Midbrain (tissue), 1 donor: ENCODE measurements at regions not wholly inside any gene's neighbourhood (a gene's known extent, or its start where the extent isn't known, plus 50 kb on each side); places are given as distances from the start of the nearest gene placed in this dataset.

Experiments used
- DNase-seq: peaks from one replicate; lab custom pipeline; 2025; lab: John Stamatoyannopoulos, UW

GRCh38 chr1:30514137-30514654, 209.2 kb downstream of the MATN1 start:
- DNase-seq, result no peak

GRCh38 chr1:30513396-30514136, 209.8 kb downstream of the MATN1 start:
- DNase-seq, result no peak

GRCh38 chr1:30512914-30513265, 210.5 kb downstream of the MATN1 start:
- DNase-seq, result no peak

DNA sequence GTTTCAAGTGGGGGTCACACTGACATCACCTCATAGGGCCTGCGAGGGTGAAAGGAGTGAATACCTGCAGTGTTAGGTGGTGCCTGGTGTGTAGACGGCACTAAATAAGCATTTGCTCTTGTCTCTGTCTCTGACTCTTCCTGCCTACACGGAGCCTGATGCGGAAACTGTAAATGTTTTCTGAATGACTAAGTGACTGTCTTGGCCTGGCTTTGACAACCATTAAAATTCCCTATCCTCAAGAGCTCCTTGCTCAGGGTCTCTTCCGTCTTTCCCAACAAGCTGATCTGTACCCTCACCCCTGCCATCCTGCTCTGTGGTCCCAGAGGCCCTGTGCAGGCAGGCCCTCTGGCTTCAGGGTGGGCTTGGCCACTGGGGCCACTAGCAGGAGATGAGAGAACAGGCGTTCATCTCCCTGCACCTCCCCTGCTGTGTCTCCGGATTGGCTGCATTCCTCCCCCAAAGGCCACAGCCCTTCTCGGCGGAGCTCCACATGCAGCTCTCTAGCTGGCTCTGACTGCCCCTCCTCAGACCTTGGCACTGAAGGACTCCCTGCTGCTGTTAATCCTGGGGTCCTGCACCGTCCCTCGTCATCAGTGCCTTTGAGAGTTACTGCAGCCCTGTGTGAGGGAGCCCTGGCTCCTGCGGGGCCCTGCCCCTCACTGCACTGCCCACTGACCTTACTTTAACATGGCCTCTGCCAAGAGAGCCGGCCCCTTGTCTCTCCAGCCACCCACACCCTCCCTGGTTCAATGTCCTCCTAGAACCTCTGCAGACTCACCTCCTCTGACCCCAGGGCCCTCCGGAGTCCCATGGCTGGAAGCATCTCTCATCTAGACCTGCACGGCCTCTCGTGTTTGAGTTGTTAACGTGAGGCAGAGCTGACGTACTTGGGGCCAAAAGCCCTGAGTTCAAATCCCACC, 211.1 kb downstream of the MATN1 start:
- DNase-seq, result no peak

- no peak for DNase-seq
These were observed 211.8 kb downstream of the MATN1 start for GRCh38 chr1:30511563-30511962.

DNA sequence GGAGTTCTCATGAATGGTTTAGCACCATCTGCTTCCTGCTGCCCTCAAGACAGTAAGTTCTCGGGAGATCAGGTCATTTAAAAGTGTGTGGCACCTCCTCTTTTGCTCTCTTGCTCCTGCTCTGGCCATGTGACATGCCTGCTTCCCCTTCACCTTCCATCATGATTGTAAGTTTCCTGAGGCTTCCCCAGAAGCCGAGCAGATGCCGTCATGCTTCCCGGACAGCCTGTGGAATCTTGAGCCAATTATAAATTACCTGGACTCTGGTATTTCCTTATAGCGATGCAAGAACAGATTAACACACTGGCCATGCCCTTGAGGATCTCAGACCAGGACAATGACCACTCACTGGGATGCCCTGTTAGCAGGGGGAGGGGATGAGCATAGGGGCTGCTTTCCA, 212.3 kb downstream of the MATN1 start:
- no peak for DNase-seq

- no peak for DNase-seq
These were observed 213.7 kb downstream of the MATN1 start for GRCh38 chr1:30509670-30510069.

DNA sequence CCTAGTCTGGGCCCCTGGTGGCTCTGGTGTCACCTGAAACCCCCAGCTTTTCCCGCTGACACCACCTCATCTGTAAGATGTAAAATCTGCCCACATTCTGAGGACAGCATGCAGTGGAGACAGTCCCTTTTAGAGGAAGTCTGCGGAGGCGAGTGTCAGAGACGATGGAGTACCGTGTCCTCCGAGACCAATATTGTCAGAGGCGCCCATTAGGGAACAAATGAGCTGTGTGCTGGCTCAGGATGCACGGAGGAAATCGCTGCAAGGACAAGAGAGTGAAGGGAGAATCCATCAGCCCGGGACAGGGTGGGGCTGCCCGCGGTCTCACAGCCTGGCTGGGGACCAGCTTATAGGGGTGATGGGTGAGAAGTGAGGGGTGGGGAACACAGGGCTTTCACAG, 214.8 kb downstream of the MATN1 start:
- no peak for DNase-seq

DNA sequence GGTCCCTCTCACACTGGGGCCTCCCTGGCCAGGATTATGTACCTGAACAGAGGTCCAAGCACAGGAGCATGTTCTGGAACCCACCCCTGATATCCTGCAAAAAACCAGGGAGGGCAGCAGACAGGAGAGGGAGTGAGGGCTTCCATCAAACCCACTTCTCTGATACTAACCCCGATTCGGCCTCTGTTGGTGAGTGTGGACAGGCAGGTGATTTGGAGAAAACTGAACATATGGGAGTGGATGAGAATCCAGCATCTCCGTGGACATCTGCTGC, 215.3 kb downstream of the MATN1 start:
- DNase-seq, result no peak

DNA sequence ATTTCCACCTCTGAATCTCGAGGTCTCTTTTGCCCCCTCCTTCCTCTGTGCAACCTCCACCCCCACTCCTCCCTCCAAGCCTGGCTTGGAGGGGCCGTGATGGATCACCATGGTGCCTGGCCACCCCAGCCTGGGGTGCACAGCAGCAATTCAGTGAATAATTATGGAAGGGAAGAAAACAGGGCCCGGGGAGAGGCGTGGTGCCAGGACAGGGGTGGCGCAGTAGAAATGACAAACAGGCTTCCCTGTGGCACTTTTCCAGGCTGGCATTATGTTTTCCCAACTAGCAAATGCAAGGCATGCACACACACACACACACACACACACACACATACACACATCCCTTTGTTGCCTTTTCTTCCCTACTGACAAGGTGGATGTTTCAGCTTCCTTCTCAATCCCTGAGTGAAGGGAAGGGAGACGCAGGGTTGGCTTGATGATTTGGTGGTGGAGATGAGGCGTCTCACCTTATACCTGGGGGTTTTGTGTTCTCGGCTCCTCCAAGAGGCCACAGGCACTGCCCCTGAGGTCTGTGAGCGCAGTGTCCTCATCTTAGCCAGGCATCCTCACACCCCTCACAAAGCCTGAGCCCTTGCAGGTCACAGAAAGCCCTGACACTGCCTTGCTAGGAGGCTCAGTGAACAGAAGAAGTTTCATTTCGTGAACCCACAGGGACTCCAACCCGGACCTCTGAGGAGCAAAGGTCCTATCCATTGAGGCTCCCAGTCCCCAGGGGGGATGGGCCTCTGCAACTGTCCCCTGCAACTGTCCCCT, 215.8 kb downstream of the MATN1 start:
- DNase-seq, result no peak

- no peak for DNase-seq
These were observed 216.4 kb downstream of the MATN1 start for GRCh38 chr1:30507016-30507312.

DNA sequence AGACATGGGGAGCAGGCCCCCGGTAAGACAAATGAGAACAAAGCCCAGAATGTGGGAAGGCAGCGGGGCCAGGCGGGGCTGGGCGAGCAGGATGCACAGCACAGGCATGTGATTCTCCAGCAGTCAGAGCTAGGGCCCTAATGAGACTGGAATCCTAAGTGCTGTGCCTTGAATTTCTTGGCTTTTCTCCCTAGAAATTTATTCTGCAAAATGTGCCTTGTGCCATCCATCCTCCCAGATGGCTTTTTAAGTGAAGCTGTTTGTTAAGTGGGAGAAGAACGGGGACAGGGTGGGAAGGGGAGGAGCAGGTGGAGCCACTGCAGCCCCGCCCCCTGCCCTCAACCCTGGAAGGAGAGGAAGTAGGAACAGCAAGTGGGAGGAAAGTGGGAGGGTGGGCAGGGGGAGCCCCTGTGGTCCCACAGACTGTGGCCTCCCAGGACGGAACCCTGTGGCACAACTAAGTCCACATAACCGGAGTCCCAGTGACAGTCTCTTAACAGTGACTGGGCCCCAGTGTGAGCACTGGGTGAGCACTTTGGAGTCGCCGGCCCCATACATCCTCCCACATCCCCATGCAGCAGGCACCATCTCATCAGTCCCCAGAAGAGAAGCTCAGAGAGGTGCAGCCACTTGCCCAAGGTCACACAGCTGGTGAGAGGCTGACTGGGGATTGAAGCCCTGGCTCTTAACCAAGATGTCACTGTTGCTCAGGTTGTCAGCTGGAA, 216.9 kb downstream of the MATN1 start:
- no peak for DNase-seq

DNA sequence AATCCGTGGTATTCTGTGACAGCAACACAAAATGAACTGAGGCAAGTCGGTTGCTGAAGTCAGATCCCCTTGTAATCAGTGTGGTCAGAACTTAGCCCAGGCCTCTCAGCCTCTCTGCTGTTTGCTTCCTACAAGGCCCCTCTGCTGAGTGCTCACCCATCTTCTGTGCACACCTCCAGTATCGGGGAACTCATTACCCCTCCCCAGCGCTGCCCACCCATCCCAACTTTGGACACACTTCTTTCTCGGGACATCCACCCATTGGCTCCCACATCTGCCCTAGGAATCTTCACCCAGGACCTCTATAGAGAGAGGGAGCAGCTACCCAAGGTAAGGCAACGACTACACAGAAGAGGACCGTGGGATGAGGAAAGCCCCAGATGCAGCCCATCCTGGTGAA, 217.5 kb downstream of the MATN1 start:
- no peak for DNase-seq

GRCh38 chr1:30492451-30492850, 230.9 kb downstream of the MATN1 start:
- no peak for DNase-seq

DNA sequence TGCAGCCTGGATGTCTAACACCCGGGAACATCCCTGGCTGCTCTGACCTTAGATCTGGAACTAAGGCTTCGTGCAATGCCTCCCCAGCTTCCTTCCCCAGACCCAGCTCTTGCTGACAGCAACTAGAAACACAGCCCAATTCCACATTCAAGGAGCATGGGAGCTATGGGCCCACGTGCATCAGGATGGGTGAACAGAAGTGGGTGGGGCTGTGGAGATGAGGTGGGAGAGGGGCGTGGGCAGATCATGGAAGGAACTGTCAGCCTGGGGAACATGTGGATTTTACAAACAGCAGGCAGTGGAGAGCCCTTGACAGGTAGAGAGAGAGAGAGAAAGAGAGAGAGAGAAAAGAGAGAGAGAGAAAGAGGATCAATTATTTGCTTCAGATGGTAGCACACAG, 231.6 kb downstream of the MATN1 start:
- DNase-seq, result no peak

DNA sequence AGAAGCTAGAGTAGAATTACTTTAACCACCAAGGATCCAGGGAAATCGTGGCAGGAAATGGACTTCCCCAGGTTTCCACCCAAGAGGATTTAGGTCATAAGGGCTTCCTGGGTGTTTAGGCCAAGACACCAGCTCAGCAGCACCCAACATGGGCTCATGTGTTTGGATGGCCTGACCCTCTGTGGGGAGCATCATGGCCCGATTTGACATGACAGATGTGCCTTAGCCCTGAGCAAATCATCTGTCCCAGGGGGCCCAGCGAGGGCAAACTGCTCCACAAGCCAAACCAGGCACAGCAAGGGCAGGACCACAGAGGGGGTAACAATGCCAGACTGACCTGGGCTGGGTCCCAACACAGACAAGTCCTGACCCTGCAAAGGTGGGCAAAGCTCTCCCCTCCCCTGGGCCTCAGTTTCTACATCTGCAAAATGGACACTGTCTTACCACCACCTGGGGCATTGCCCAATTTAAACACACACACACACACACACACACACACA, 232.8 kb downstream of the MATN1 start:
- DNase-seq, result no peak

DNA sequence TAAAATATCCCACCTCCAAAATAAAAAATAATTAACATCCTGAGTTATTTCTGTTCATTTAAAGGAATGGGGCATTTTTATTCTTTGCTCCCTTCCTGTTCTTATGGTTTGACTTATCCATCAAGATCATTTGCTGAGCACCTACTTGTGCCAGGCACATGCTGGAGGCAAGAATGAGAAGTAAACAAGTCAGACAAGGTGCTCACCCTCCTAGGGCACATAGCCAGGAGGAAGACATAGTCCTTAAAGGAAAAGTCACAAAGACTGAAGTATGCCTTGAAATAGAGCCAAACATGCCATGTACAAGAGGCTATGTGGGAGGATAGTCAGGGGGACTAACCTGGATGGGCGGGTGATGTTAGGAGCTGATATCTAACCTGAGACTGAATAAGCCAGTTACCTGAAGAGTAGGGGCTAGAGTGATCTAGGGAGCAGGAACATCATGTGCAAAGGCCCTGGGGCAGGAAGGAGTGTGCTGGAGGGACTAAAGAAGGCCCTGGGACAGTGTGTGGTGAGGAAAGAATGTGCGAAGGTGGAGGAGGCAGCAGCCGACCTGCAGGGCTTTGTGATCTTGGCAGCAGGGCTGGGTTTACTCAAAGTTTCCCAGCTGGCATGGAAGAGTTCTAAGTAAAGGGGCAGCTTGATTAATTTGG, 233.5 kb downstream of the MATN1 start:
- no peak for DNase-seq

DNA sequence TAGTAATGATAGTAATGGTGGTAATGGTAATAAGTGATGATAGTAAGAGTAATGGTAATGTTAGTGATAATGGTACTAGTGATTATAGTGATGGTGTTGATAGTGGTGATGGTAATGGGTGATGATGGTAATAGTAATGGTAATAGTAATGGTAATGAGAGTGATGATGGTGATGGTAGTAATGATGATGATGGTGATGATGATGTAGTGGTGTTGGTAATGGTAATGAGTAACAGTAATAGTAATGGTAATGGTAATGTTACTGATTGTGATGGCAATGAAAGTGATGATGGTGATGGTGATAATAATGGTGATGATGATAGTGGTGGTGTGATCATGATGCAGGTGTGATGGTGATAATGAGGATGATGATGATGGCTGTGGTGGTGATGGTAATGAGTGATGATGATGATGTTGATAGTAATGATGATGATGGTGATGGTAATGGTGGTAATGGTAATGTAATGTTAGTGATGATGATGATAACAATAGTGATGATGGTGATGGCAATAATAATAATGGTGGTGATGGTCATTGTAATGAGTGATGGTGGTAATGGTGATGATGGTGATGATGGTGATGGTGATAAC, 235.0 kb downstream of the MATN1 start:
- DNase-seq, result no peak

GRCh38 chr1:30487042-30487441, 236.3 kb downstream of the MATN1 start:
- no peak for DNase-seq

- DNase-seq, result no peak
These were observed 238.3 kb downstream of the MATN1 start for GRCh38 chr1:30485072-30485471.

GRCh38 chr1:30484668-30485067, 238.7 kb downstream of the MATN1 start:
- no peak for DNase-seq
